DND-41 (cell line): ENCODE measurements at regions not wholly inside any gene's neighbourhood (a gene's known extent, or its start where the extent isn't known, plus 50 kb on each side); places are given as distances from the start of the nearest gene placed in this dataset.

Experiments
- ATAC-seq: fragments of 200-7000 bp; cut with Tn5 transposase; 3 replicates; pipeline ENCODE4 v1.9.1; 2021; ENCODE audit warnings: low read depth; ENCODE audit not compliant: insufficient read depth
- DNase-seq: peaks from one replicate; pipeline ENCODE4 v3.0.0-alpha.2; 2020
- H2AFZ ChIP-seq: 2 replicates; pipeline ENCODE4 v1.6.0; 2012; ENCODE audit warnings: low read depth, low read length
- H3K27ac ChIP-seq: 2 replicates; pipeline ENCODE4 v1.5.1; 2012; ENCODE audit warnings: low read length, inconsistent platforms
- H3K27me3 ChIP-seq: fragments of 200-600 bp; sonication (generic); 2 replicates; pipeline ENCODE4 v1.6.0; 2012; ENCODE audit warnings: low read length, mild to moderate bottlenecking, inconsistent platforms; ENCODE audit not compliant: insufficient read depth, poor library complexity
- H3K36me3 ChIP-seq: 2 replicates; pipeline ENCODE4 v1.5.1; 2012; ENCODE audit warnings: low read length, inconsistent platforms; ENCODE audit not compliant: insufficient read depth
- H3K4me1 ChIP-seq: 2 replicates; pipeline ENCODE4 v1.5.1; 2012; ENCODE audit warnings: mild to moderate bottlenecking, low read length; ENCODE audit not compliant: insufficient read depth
- H3K4me2 ChIP-seq: 2 replicates; pipeline ENCODE4 v1.6.0; 2012; ENCODE audit warnings: mild to moderate bottlenecking, moderate library complexity, low read length, inconsistent platforms; ENCODE audit not compliant: insufficient read depth
- H3K4me3 ChIP-seq, 2 experiments: fragments of 200-600 bp in 1 of 2; shearing (Covaris generic) in 1 of 2; 2 replicates each; pipeline ENCODE4 v1.5.1; 2012 to 2016; ENCODE audit warnings: inconsistent platforms in 2 of 2, low read length in 2 of 2, mild to moderate bottlenecking in 2 of 2, low read depth in 1 of 2, moderate library complexity in 1 of 2
- H3K79me2 ChIP-seq: 2 replicates; pipeline ENCODE4 v1.6.0; 2012; ENCODE audit warnings: low read length, inconsistent platforms; ENCODE audit not compliant: insufficient read depth
- H3K9ac ChIP-seq: 2 replicates; pipeline ENCODE4 v1.6.0; 2012; ENCODE audit warnings: low read depth, mild to moderate bottlenecking, inconsistent platforms, low read length, moderate library complexity
- H3K9me3 ChIP-seq: 2 replicates; pipeline ENCODE4 v1.5.1; 2012; ENCODE audit warnings: low read length, moderate library complexity, mild to moderate bottlenecking, inconsistent platforms; ENCODE audit not compliant: insufficient read depth, severe bottlenecking
- H4K20me1 ChIP-seq: 2 replicates; pipeline ENCODE4 v1.6.0; 2012; ENCODE audit warnings: low read length; ENCODE audit not compliant: insufficient read depth
- CTCF ChIP-seq: IDR thresholded peaks from 2 replicates; pipeline ENCODE4 v1.5.1; 2012; ENCODE audit warnings: borderline replicate concordance, low read length, moderate library complexity, mild to moderate bottlenecking; ENCODE audit not compliant: poor library complexity, severe bottlenecking; ENCODE audit errors: extremely low read depth
- EZH2 ChIP-seq: IDR thresholded peaks from 3 replicates; pipeline ENCODE4 v1.6.1; 2012; ENCODE audit warnings: borderline replicate concordance, low read depth, mild to moderate bottlenecking, moderate library complexity, low read length, inconsistent platforms; ENCODE audit not compliant: severe bottlenecking

- ATAC-seq (no peak), DNase-seq (no peak)
- TF ChIP-seq CTCF (no peak), EZH2 (no peak)
- Histone ChIP-seq H4K20me1 (no peaks in the 10 kb centered on the region), H3K79me2 (no peaks in the 10 kb centered on the region), H3K4me3 (no peak overlapping the region), H3K4me1 (no peaks in the 10 kb centered on the region), H3K27me3 (peaks cover 7% of the 10 kb centered on the region), H3K4me2 (no peak overlapping the region), H3K9ac (no peak overlapping the region), H2AFZ (no peak overlapping the region), H3K9me3 (no peaks in the 10 kb centered on the region), H3K36me3 (no peaks in the 10 kb centered on the region), H3K27ac (no peak overlapping the region)
These were observed 54.6 kb upstream of the ADGRA1 start for GRCh38 chr10:133032976-133033741.

- no peak overlapping the region for H3K4me2 ChIP-seq
- TF ChIP-seq CTCF (no peak), EZH2 (no peak)
- ATAC-seq: no peak
- H3K79me2 ChIP-seq: no peaks in the 10 kb centered on the region
- no peak overlapping the region for H3K27ac ChIP-seq
- no peak for DNase-seq
- H3K9ac ChIP-seq: no peak overlapping the region
- no peaks in the 10 kb centered on the region for H3K9me3 ChIP-seq
- no peak overlapping the region for H3K4me3 ChIP-seq
- H3K27me3 ChIP-seq: peaks cover 7% of the 10 kb centered on the region
- H3K36me3 ChIP-seq: no peaks in the 10 kb centered on the region
- H4K20me1 ChIP-seq: no peaks in the 10 kb centered on the region
- no peaks in the 10 kb centered on the region for H3K4me1 ChIP-seq
- H2AFZ ChIP-seq: no peak overlapping the region
These were observed 55.5 kb upstream of the ADGRA1 start for GRCh38 chr10:133032231-133032630.

DNA sequence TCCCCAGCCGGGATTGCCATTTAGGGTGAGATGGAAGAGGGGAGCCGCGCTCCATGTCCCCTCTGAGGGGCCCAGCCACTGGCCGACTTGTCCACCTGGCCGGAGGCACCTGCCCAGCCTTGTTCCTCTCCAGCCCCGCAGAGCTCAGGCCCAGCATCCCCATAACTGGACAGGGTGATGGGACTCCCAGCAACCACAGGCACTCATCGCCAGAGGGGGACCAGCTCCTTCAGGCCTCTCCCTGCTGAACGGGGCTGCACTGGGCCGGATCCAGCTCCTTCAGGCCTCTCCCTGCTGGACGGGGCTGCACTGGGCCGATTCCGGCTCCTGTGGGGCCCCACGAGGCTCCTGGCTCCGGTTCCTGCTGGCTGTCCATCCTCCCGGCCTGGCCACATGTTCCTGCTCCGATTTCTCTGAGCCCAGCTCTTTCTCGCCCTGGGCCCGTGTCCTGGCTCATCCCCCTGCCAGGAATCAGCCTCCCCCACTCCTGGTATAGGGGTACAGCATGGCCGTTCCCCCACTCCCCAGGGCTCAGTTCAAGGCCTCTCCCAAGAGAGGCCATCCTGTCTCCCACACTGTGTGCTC lies 56.1 kb upstream of the ADGRA1 start:
- Histone ChIP-seq H3K27me3 (peaks cover 7% of the 10 kb centered on the region), H3K9ac (no peak overlapping the region), H3K79me2 (no peaks in the 10 kb centered on the region), H4K20me1 (no peaks in the 10 kb centered on the region), H3K36me3 (no peaks in the 10 kb centered on the region), H3K9me3 (no peaks in the 10 kb centered on the region), H3K4me1 (no peaks in the 10 kb centered on the region), H3K4me3 (no peak overlapping the region), H3K27ac (no peak overlapping the region), H2AFZ (no peak overlapping the region), H3K4me2 (no peak overlapping the region)
- TF ChIP-seq CTCF (no peak), EZH2 (no peak)
- ATAC-seq: no peak
- no peak for DNase-seq
